AG09319 (cell line): ENCODE measurements at regions not wholly inside any gene's neighbourhood (a gene's known extent, or its start where the extent isn't known, plus 50 kb on each side); places are given as distances from the start of the nearest gene placed in this dataset.

Source experiments
- DNase-seq: peaks from one replicate; pipeline ENCODE4 v3.0.0-alpha.2; 2010; ENCODE audit warnings: low read depth; ENCODE audit errors: extremely low read depth
- CTCF ChIP-seq: IDR thresholded peaks from 2 replicates; pipeline ENCODE4 v1.5.1; 2011; ENCODE audit warnings: low read depth, mild to moderate bottlenecking, inconsistent platforms, low read length, moderate library complexity

- TF ChIP-seq CTCF: no peak
- no peak for DNase-seq
These were observed 87.6 kb upstream of the ARAP3 start for GRCh38 chr5:141769671-141770070.

DNA sequence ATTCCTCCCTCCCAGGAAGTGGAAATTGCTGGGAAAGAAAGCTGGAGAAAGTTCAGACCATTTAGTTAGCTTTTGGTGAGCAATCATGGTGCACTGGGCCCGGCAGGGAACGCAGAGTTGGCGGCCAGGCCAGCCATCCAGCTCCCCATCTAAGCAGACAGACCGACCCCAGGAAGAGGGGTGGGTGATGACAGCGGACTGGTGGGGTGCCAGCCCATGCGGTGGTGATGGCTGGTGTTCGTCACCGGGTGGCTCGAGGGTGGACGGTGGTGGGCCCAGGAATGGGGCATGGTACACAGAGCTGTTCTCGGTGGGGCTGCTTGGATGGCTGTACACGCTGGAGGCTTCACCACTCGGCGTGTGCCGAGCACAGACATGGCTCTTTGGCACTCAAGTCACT is 85.6 kb upstream of the ARAP3 start:
- no peak for TF ChIP-seq CTCF
- no peak for DNase-seq

- DNase-seq: no peak
- no peak for TF ChIP-seq CTCF
These were observed 84.0 kb upstream of the ARAP3 start for GRCh38 chr5:141765896-141766551.

DNA sequence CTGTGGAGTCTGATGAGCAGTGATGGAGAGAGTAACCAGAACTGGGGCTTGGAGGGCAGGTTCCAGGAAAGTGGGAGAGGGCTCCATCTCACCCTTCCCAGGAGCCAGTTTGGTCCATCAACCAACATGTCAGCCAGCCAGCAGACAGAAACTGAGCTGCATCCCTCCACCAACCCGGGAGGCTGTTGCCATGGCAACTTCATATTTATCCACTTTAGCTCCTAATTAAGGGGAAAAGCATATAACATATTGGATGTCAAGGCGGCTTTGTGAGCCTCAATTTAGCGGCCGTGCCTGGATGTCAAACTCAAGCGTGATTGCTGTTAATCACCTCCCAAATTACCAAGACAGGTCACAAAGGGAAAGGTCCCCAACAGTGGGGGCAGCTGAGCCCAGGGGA is 81.5 kb upstream of the ARAP3 start:
- no peak for DNase-seq
- no peak for TF ChIP-seq CTCF

DNA sequence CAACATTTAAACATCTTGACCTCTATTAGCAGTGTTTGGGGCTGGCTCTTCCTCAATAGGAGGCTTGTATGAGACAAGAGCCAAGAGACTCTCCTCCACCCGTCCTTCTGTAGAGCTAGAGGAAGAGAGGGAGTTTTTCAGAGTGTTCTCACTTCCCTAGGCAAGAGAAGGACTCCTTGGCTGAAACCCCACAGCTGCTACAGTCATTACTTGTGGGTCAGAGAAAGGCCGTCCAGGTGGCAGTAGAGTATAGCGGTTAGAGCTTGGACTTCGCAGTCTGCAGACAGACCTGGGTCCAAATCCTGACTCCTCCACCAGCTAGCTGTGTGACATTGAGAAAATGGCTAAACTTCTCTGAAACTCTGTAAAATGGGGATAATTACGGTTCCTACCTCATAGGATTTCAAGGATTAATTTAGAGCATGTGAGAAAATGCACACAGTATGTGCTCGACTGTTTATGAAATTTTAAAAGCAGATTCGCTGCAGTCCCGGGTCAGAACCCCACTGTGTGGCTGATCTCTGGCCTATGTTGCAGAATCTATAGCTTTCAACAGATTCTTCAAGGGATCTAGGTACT is 80.8 kb upstream of the ARAP3 start:
- TF ChIP-seq CTCF: no peak
- no peak for DNase-seq

- no peak for DNase-seq
- no peak for TF ChIP-seq CTCF
These were observed 80.3 kb upstream of the ARAP3 start for GRCh38 chr5:141762316-141762715.

DNA sequence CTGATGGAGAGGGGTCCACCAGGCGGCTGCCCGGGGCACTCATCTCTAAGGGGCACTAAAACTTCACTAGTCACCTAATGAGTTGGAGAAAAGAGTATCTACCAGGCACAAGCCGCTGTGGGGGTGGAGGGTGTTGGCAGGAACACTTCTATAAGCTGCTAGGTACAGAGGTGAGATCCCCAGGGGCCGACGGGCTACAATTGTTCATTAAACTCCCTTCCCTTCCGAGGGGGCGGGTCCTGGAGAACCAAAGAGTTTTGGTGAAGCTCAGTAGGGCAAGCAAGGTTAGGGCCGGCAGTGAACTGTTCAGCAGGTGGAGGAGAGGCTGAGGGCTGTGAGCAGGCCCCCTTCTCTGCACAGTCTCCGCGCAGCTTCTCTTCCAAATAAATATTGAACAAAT is 78.7 kb upstream of the ARAP3 start:
- TF ChIP-seq CTCF: no peak
- no peak for DNase-seq
